ENCODE measurements at regions not wholly inside any gene's neighbourhood (a gene's known extent, or its start where the extent isn't known, plus 50 kb on each side); places are given as distances from the start of the nearest gene placed in this dataset.

DNA sequence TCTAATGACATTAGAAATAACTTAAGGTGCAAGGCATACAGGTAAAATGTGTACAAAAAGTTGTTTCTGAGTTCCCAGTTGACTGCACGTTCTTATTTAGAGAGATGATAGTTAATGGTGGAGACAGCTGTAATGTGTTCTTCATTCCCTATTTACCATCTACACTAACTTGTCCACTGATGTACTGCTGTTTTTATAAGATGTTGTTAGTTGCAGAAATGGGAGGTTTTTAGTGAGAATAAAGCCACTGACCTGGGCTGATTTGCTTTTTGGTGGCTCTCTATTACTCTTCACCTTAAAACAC lies 122.9 kb upstream of the LYPLAL1 start:
- Histone ChIP-seq H3K9me3 (ENCODE audit: low read length) (no peaks in the 10 kb centered on the region), H3K4me2 (ENCODE audit: low read length) (no peak overlapping the region), H3K27me3 (ENCODE audit: low read length) (no peaks in the 10 kb centered on the region), H3K27ac (ENCODE audit: low read length) (no peak overlapping the region), H3K36me3 (ENCODE audit: low read depth, low read length) (no peaks in the 10 kb centered on the region), H4K20me1 (ENCODE audit: low read length) (no peaks in the 10 kb centered on the region), H3F3A (ENCODE audit: low read length, unreplicated experiment) (no peaks in the 10 kb centered on the region), H3K4me3 (ENCODE audit: low read length) (no peak overlapping the region), H3K9me2 (replicated peaks; ENCODE audit: low read length) (no peaks in the 10 kb centered on the region), H2AFZ (ENCODE audit: low read length) (no peak overlapping the region), H3K9ac (ENCODE audit: low read length) (no peak overlapping the region), H3K4me1 (ENCODE audit: insufficient read depth, low read length) (no peaks in the 10 kb centered on the region), H3K79me2 (ENCODE audit: low read length) (no peaks in the 10 kb centered on the region)
- CTCF ChIA-PET: no interaction called here
- no peak for TF ChIP-seq EZH2 (IDR thresholded peaks at IDR 0.05; ENCODE audit: low read length, unreplicated experiment)
- TF ChIP-seq EZH2phosphoT487 (IDR thresholded peaks at IDR 0.05; ENCODE audit: borderline replicate concordance, low read length): no peak
- no peak for TF ChIP-seq CTCF (conservative IDR thresholded peaks at IDR 0.05; ENCODE audit: low read depth, low read length)
- ATAC-seq (no peak), DNase-seq (no peak)
- POLR2A ChIA-PET (ENCODE audit: unreplicated experiment): no interaction called here
- intact Hi-C loops (cut with micrococcal nuclease): no loop called here
- no TSS peak for BruUV-seq (replicated peaks)

DNA sequence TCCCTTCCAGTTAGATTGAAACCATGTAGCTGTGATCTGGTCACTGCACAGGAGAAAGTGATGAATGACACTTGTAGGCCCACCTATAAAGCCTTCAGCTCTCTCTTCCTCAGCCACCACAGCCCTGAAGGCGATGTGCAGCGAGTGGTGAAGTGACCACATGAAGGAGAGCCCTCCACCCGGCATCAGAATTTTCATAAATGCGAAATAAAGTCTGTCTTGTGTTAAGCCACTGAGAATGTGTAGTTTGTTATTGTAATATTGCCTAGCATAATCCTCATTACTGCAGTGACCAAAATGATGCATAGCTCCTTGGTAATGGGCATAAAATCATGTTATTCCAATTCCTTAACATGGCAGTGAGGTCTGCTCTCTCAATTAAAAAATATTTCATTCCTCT lies 122.1 kb upstream of the LYPLAL1 start:
- H3K36me3 ChIP-seq (ENCODE audit: low read depth, low read length): no peaks in the 10 kb centered on the region
- H3K4me2 ChIP-seq (ENCODE audit: low read length): no peak overlapping the region
- no TSS peak for BruUV-seq (replicated peaks)
- no peaks in the 10 kb centered on the region for H3K9me2 ChIP-seq (replicated peaks; ENCODE audit: low read length)
- no peaks in the 10 kb centered on the region for H3K79me2 ChIP-seq (ENCODE audit: low read length)
- no peaks in the 10 kb centered on the region for H3F3A ChIP-seq (ENCODE audit: low read length, unreplicated experiment)
- no peaks in the 10 kb centered on the region for H3K27me3 ChIP-seq (ENCODE audit: low read length)
- ChIA-PET POLR2A (ENCODE audit: unreplicated experiment) (no interaction called here), CTCF (no interaction called here)
- H3K9ac ChIP-seq (ENCODE audit: low read length): no peak overlapping the region
- ATAC-seq (no peak), DNase-seq (no peak)
- no peaks in the 10 kb centered on the region for H4K20me1 ChIP-seq (ENCODE audit: low read length)
- H3K9me3 ChIP-seq (ENCODE audit: low read length): no peaks in the 10 kb centered on the region
- intact Hi-C loops (cut with micrococcal nuclease): no loop called here
- H3K27ac ChIP-seq (ENCODE audit: low read length): no peak overlapping the region
- H2AFZ ChIP-seq (ENCODE audit: low read length): no peak overlapping the region
- no peak overlapping the region for H3K4me3 ChIP-seq (ENCODE audit: low read length)
- no peaks in the 10 kb centered on the region for H3K4me1 ChIP-seq (ENCODE audit: insufficient read depth, low read length)
- TF ChIP-seq EZH2 (IDR thresholded peaks at IDR 0.05; ENCODE audit: low read length, unreplicated experiment) (no peak), CTCF (conservative IDR thresholded peaks at IDR 0.05; ENCODE audit: low read depth, low read length) (no peak)

DNA sequence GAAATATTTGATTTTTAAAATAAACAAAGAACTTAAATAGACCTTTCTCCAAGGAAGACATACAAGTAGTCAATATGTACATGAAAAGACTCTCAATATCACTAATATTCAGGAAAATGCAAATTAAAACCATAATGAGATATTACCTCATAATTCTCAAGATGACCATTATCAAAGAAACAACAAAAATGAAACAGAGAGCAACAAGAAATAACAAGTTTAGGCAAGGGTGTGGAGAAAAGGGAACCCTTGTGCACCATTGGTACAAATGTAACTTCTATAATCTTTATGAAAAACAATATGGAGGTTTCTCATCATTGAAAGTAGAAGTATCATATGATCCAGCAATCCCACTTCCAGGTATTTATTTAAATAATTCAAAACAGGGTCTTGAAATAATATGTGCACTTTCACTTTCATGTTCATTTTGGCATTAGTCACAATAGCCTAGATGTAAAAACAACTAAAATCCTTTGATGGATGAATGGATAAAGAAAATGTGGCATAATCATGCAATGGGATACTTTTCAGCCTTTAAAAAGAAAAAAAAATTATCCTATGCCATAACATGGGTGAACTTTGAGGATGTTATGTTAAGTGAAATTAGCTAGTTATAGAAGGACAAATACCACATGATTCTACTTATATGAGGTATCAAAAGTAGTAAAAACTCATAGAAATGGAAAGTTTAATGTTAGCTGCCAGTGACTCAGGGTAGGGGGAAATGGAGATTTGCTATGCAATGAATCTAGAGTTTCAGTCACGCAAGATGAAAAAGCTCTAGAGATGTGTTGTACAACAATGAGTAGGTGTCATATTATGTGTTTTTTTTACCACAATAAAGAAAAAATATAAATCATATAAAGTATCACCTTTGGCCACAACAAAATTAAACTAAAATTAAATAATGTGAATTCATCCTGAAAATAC lies 114.5 kb upstream of the LYPLAL1 start:
- Histone ChIP-seq H3K79me2 (ENCODE audit: low read length) (no peaks in the 10 kb centered on the region), H3K4me3 (ENCODE audit: low read length) (no peak overlapping the region), H3K9me2 (replicated peaks; ENCODE audit: low read length) (no peaks in the 10 kb centered on the region), H3K9ac (ENCODE audit: low read length) (no peak overlapping the region), H3K4me2 (ENCODE audit: low read length) (no peak overlapping the region), H3K4me1 (ENCODE audit: insufficient read depth, low read length) (no peaks in the 10 kb centered on the region), H3K36me3 (ENCODE audit: low read depth, low read length) (peaks cover 11% of the 10 kb centered on the region; the same call in 1 of the 2 replicates), H4K20me1 (ENCODE audit: low read length) (no peaks in the 10 kb centered on the region), H3K27me3 (ENCODE audit: low read length) (no peaks in the 10 kb centered on the region), H2AFZ (ENCODE audit: low read length) (no peak overlapping the region), H3F3A (ENCODE audit: low read length, unreplicated experiment) (no peaks in the 10 kb centered on the region), H3K9me3 (ENCODE audit: low read length) (peaks cover 14% of the 10 kb centered on the region), H3K27ac (ENCODE audit: low read length) (no peak overlapping the region)
- ATAC-seq (no peak), DNase-seq (no peak)
- no peak for TF ChIP-seq EZH2 (IDR thresholded peaks at IDR 0.05; ENCODE audit: low read length, unreplicated experiment)
- no peak for TF ChIP-seq EZH2phosphoT487 (IDR thresholded peaks at IDR 0.05; ENCODE audit: borderline replicate concordance, low read length)
- no peak for TF ChIP-seq CTCF (conservative IDR thresholded peaks at IDR 0.05; ENCODE audit: low read depth, low read length)
- BruUV-seq (replicated peaks): no TSS peak
- intact Hi-C loops (cut with micrococcal nuclease): no loop called here
- CTCF ChIA-PET: no interaction called here
- POLR2A ChIA-PET (ENCODE audit: unreplicated experiment): no interaction called here
